Left ventricle myocardium inferior (tissue), 1 donor: ENCODE measurements at regions not wholly inside any gene's neighbourhood (a gene's known extent, or its start where the extent isn't known, plus 50 kb on each side); places are given as distances from the start of the nearest gene placed in this dataset.

Experiments
- DNase-seq: peaks from one replicate; pipeline ENCODE4 v3.0.0-alpha.2; 2020
- H3K27ac ChIP-seq: fragments of 200-600 bp; replicated peaks from 2 replicates; pipeline ENCODE4 v1.8.0; 2021
- H3K27me3 ChIP-seq: fragments of 200-600 bp; 2 replicates; pipeline ENCODE4 v1.8.0; 2021; ENCODE audit warnings: low read depth
- H3K36me3 ChIP-seq: fragments of 200-600 bp; 2 replicates; pipeline ENCODE4 v1.8.0; 2021
- H3K4me1 ChIP-seq: fragments of 200-600 bp; 2 replicates; pipeline ENCODE4 v1.8.0; 2021
- H3K4me3 ChIP-seq: fragments of 200-600 bp; 2 replicates; pipeline ENCODE4 v1.8.0; 2021; ENCODE audit warnings: mild to moderate bottlenecking, moderate library complexity
- H3K9me3 ChIP-seq: fragments of 200-600 bp; replicated peaks from 2 replicates; pipeline ENCODE4 v1.8.0; 2021
- CTCF ChIP-seq: fragments of 200-600 bp; IDR thresholded peaks from 2 replicates; pipeline ENCODE4 v1.8.0; 2021; ENCODE audit warnings: antibody characterized with exemption, mild to moderate bottlenecking, borderline replicate concordance
- intact Hi-C: fragments of 100-400 bp; cut with micrococcal nuclease; formaldehyde crosslinking; loops from one replicate; pipeline ENCODE4 v1.11.0; 2022
- donor health status: DM: no; HTN: yes; CAD: no; lungs with severe emphysema.

GRCh38 chr6:130769861-130770260 lies 57.3 kb upstream of the SMLR1 start:
- TF ChIP-seq CTCF, result no peak
- Histone ChIP-seq H3K36me3 (no peaks in the 10 kb centered on the region), H3K27me3 (no peaks in the 10 kb centered on the region), H3K9me3 (no peaks in the 10 kb centered on the region), H3K27ac (no peak overlapping the region), H3K4me1 (no peaks in the 10 kb centered on the region), H3K4me3 (no peak overlapping the region)
- no peak for DNase-seq
- intact Hi-C loops, result no loop called here

- H3K4me1 ChIP-seq, result no peaks in the 10 kb centered on the region
- no peaks in the 10 kb centered on the region for H3K27me3 ChIP-seq
- no peak overlapping the region for H3K27ac ChIP-seq
- H3K4me3 ChIP-seq, result no peak overlapping the region
- DNase-seq, result no peak
- TF ChIP-seq CTCF, result no peak
- H3K36me3 ChIP-seq, result no peaks in the 10 kb centered on the region
- no peaks in the 10 kb centered on the region for H3K9me3 ChIP-seq
- intact Hi-C loops, result no loop called here
Measured at GRCh38 chr6:130771741-130772140, 55.5 kb upstream of the SMLR1 start.

- TF ChIP-seq CTCF, result no peak
- Histone ChIP-seq H3K27ac (no peak overlapping the region), H3K4me1 (no peaks in the 10 kb centered on the region), H3K4me3 (no peak overlapping the region), H3K36me3 (no peaks in the 10 kb centered on the region), H3K27me3 (no peaks in the 10 kb centered on the region), H3K9me3 (no peaks in the 10 kb centered on the region)
- intact Hi-C loops, result no loop called here
- no peak for DNase-seq
Measured at GRCh38 chr6:130773860-130774259, 53.3 kb upstream of the SMLR1 start.

- intact Hi-C loops, result no loop called here
- no peak overlapping the region for H3K27ac ChIP-seq
- H3K4me1 ChIP-seq, result no peaks in the 10 kb centered on the region
- TF ChIP-seq CTCF, result no peak
- H3K36me3 ChIP-seq, result no peaks in the 10 kb centered on the region
- no peaks in the 10 kb centered on the region for H3K9me3 ChIP-seq
- DNase-seq, result no peak
- no peak overlapping the region for H3K4me3 ChIP-seq
- no peaks in the 10 kb centered on the region for H3K27me3 ChIP-seq
Measured at GRCh38 chr6:130775411-130776012, 51.7 kb upstream of the SMLR1 start.

GRCh38 chr6:130776287-130776925 lies 50.8 kb upstream of the SMLR1 start:
- no peak for DNase-seq
- no peak for TF ChIP-seq CTCF

More at GRCh38 chr6:130776287-130776925, 50.8 kb upstream of the SMLR1 start:
- H3K36me3 ChIP-seq, result no peaks in the 10 kb centered on the region
- no peaks in the 10 kb centered on the region for H3K27me3 ChIP-seq
- H3K27ac ChIP-seq, result no peak overlapping the region
- intact Hi-C loops, result no loop called here
- H3K9me3 ChIP-seq, result no peaks in the 10 kb centered on the region
- no peaks in the 10 kb centered on the region for H3K4me1 ChIP-seq
- H3K4me3 ChIP-seq, result no peak overlapping the region
